ENCODE measurements at regions not wholly inside any gene's neighbourhood (a gene's known extent, or its start where the extent isn't known, plus 50 kb on each side); places are given as distances from the start of the nearest gene placed in this dataset.
"Not testable (repeated sequence)": the region's sequence is repeated elsewhere in the genome, so short reads cannot be mapped to it uniquely, and the experiment has no call there.

DNA sequence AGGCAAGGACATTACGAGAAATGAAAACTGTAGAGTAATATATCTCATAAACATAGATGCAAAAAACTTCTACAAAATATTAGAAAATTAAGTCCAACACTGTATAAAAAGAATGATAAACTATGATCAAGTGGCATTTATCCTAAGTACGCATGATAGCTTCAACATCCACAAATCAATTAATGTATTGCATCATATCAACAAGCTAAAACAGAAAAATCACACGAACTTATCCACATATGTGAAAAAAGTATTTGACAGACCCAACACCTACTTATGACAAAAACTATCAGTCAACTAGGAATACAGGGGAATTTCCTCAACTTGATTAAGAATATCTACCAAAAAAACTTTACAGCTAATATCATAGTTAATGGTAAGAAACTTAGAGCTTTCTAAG lies 129.9 kb upstream of the ALG10 start:
- POLR2A ChIA-PET: no interaction called here
- CTCF ChIA-PET: no interaction called here

DNA sequence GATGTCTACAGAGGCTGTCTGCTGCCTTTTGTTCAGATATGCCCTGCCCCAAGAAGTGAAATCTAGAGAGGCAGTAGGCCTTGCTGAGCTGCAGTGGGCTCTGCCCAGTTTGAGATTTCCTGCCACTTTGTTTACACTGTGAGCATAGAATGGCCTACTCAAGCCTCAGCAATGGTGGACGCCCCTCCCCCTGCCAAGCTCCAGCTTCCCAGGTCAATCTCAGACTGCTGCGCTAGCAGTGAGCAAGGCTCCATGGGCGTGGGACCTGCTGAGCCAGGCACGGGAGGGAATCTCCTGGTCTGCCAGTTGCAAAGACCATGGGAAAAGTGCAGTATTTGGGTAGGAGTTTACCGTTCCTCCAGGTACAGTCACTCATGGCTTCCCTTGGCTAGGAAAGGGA lies 101.8 kb upstream of the ALG10 start:
- DNase-seq (ENCODE audit: low read depth in 1 of 2, low spot score in 1 of 2); H3K4me3 ChIP-seq; POLR2A ChIA-PET; H3K4me2 ChIP-seq; FAIRE-seq; ATAC-seq; CTCF ChIA-PET; H3K4me1 ChIP-seq; H3K9me3 ChIP-seq; H3K27ac ChIP-seq: not testable (repeated sequence)
- WGBS (ENCODE audit: missing lambda C conversion rate): 16% methylated on average over 5 of the region's 5 CpGs

More for the DNA sequence above, 129.9 kb upstream of the ALG10 start:
- Histone ChIP-seq H3K27ac (no peak overlapping the region), H3K4me2 (no peak overlapping the region), H3K4me3 (no peak overlapping the region), H3K9me3 (no peaks in the 10 kb centered on the region), H3K4me1 (no peaks in the 10 kb centered on the region)
- FAIRE-seq (no peak), DNase-seq (ENCODE audit: low read depth in 1 of 2, low spot score in 1 of 2) (no peak), ATAC-seq (no peak)
- 0% methylated on average over 3 of the region's 3 CpGs for WGBS (ENCODE audit: missing lambda C conversion rate)
- TF ChIP-seq TFCP2L1 (CRISPR knock-in tag; IDR thresholded peaks at IDR 0.05): no peak
- TF ChIP-seq, protein P1, sequence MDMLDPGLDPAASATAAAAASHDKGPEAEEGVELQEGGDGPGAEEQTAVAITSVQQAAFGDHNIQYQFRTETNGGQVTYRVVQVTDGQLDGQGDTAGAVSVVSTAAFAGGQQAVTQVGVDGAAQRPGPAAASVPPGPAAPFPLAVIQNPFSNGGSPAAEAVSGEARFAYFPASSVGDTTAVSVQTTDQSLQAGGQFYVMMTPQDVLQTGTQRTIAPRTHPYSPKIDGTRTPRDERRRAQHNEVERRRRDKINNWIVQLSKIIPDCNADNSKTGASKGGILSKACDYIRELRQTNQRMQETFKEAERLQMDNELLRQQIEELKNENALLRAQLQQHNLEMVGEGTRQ (IDR thresholded peaks at IDR 0.05): no peak
- TF ChIP-seq HMGXB4 (CRISPR knock-in tag; IDR thresholded peaks at IDR 0.05; ENCODE audit: borderline replicate concordance): no peak
- no peak for TF ChIP-seq CBX2 (IDR thresholded peaks at IDR 0.05; ENCODE audit: borderline replicate concordance, low read depth)
- TF ChIP-seq POLR2A (IDR thresholded peaks at IDR 0.05; ENCODE audit: low read length): no peak
- TF ChIP-seq RFX5 (IDR thresholded peaks at IDR 0.05): no peak
- no peak for TF ChIP-seq CBX8 (IDR thresholded peaks at IDR 0.05)
- TF ChIP-seq, protein P2, sequence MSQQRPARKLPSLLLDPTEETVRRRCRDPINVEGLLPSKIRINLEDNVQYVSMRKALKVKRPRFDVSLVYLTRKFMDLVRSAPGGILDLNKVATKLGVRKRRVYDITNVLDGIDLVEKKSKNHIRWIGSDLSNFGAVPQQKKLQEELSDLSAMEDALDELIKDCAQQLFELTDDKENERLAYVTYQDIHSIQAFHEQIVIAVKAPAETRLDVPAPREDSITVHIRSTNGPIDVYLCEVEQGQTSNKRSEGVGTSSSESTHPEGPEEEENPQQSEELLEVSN (IDR thresholded peaks at IDR 0.05; ENCODE audit: borderline replicate concordance, low read depth): no peak

GRCh38 chr12:33926095-33926494 lies 96.2 kb upstream of the ALG10 start:
- no peak overlapping the region for H3K4me2 ChIP-seq
- ATAC-seq (no peak), DNase-seq (ENCODE audit: low read depth in 1 of 2, low spot score in 1 of 2) (no peak), FAIRE-seq (no peak)
- no peak overlapping the region for H3K27ac ChIP-seq
- H3K4me3 ChIP-seq: no peak overlapping the region
- no peaks in the 10 kb centered on the region; the same call in 2 of the 3 replicates for H3K9me3 ChIP-seq
- WGBS (ENCODE audit: missing lambda C conversion rate): 0% methylated on average over 3 of the region's 3 CpGs
- no peak for TF ChIP-seq RFX5 (IDR thresholded peaks at IDR 0.05)
- TF ChIP-seq, protein P3, sequence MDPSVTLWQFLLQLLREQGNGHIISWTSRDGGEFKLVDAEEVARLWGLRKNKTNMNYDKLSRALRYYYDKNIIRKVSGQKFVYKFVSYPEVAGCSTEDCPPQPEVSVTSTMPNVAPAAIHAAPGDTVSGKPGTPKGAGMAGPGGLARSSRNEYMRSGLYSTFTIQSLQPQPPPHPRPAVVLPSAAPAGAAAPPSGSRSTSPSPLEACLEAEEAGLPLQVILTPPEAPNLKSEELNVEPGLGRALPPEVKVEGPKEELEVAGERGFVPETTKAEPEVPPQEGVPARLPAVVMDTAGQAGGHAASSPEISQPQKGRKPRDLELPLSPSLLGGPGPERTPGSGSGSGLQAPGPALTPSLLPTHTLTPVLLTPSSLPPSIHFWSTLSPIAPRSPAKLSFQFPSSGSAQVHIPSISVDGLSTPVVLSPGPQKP (IDR thresholded peaks at IDR 0.05; ENCODE audit: low read depth, low read length): no peak
- TF ChIP-seq FOSB (CRISPR knock-in tag; IDR thresholded peaks at IDR 0.05): no peak
- no peak for TF ChIP-seq TFCP2L1 (CRISPR knock-in tag; IDR thresholded peaks at IDR 0.05)
- TF ChIP-seq GATA3 (IDR thresholded peaks at IDR 0.05; ENCODE audit: borderline replicate concordance): no peak
- no peak for TF ChIP-seq SMC3 (IDR thresholded peaks at IDR 0.05)
- no peak for TF ChIP-seq RNF2 (IDR thresholded peaks at IDR 0.05; ENCODE audit: borderline replicate concordance, low read depth)
- TF ChIP-seq BHLHE40 (IDR thresholded peaks at IDR 0.05; ENCODE audit: low read depth, low read length): no peak
- H3K4me1 ChIP-seq: no peaks in the 10 kb centered on the region
- POLR2A ChIA-PET: no interaction called here
- CTCF ChIA-PET: no interaction called here

DNA sequence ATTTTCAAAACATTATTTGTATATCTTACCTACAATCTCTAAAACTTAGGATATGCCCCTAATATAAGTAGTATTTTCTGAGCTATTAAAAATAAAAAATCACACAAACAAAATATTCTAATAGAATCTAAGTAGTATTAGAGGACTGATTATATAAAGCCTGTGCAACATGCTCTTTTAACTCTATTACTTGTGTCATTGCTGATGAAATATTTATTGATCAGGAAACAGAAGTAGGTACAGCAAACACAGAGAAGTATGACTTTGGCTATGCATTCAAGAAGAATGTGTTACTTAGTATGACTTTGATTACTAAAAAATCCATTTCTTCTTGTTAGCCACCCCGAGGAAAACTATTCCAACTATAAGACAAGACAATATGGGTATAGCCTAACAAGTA lies 84.6 kb upstream of the ALG10 start:
- DNase-seq (ENCODE audit: low read depth in 1 of 2, low spot score in 1 of 2); H3K4me1 ChIP-seq; FAIRE-seq; H3K9me3 ChIP-seq; POLR2A ChIA-PET; CTCF ChIA-PET; H3K27ac ChIP-seq; ATAC-seq; H3K4me2 ChIP-seq; H3K4me3 ChIP-seq: not testable (repeated sequence)
- WGBS (ENCODE audit: missing lambda C conversion rate): 3% methylated on average over 1 of the region's 1 CpG
